Mammary epithelial cell (primary cell): ENCODE measurements at regions not wholly inside any gene's neighbourhood (a gene's known extent, or its start where the extent isn't known, plus 50 kb on each side); places are given as distances from the start of the nearest gene placed in this dataset.

Source experiments
- EZH2 ChIP-seq: IDR thresholded peaks from 2 replicates; pipeline ENCODE4 v1.6.1; 2012; ENCODE audit warnings: low read length, inconsistent platforms, borderline replicate concordance
- TF ChIP-seq, protein P1 (sequence below), 2 donors: IDR thresholded peaks in 1 of 2; conservative IDR thresholded peaks in 1 of 2; 2 replicates each; pipeline ENCODE4 v1.5.1; 2011 to 2012; ENCODE audit warnings: inconsistent platforms in 2 of 2, low read length in 2 of 2, mild to moderate bottlenecking in 2 of 2, control low read depth in 1 of 2, low read depth in 1 of 2; ENCODE audit not compliant: insufficient read depth in 1 of 2; ENCODE audit errors: extremely low read depth in 1 of 2

DNA sequence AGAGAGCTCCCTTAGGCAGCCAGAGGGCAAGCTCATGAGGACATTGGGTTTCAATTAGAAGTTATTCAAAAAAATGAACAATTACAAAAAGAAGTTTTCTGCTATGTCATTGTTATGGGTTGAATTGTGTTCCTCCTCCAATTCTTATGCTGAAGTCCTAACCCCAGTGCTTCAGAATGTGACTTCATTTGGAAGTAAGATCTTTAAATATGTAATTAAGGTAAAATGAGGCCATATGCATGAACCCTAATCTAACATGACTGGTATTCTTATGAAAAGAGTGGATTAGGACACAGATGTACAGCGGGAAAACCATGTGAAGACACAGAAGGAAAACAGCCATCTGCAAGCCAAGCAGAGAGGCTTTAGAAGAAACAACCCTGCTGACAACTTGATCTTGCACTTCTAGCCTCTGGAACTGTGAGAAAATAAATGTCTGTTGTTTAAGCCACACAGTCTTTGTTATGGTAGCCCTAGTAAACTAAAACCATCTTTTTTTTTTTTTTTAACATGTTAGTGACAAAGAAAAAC is 929.6 kb downstream of the EPHA3 start:
- TF ChIP-seq, protein P1, sequence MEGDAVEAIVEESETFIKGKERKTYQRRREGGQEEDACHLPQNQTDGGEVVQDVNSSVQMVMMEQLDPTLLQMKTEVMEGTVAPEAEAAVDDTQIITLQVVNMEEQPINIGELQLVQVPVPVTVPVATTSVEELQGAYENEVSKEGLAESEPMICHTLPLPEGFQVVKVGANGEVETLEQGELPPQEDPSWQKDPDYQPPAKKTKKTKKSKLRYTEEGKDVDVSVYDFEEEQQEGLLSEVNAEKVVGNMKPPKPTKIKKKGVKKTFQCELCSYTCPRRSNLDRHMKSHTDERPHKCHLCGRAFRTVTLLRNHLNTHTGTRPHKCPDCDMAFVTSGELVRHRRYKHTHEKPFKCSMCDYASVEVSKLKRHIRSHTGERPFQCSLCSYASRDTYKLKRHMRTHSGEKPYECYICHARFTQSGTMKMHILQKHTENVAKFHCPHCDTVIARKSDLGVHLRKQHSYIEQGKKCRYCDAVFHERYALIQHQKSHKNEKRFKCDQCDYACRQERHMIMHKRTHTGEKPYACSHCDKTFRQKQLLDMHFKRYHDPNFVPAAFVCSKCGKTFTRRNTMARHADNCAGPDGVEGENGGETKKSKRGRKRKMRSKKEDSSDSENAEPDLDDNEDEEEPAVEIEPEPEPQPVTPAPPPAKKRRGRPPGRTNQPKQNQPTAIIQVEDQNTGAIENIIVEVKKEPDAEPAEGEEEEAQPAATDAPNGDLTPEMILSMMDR (conservative IDR thresholded peaks at IDR 0.05 in 1 of 2, IDR thresholded peaks at IDR 0.05 in 1 of 2; ENCODE audit: extremely low read depth in 1 of 2, insufficient read depth in 1 of 2, low read depth in 1 of 2, low read length in 2 of 2): no peak
- no peak for TF ChIP-seq EZH2
